Activated T-cell treated with anti-CD3 and anti-CD28 coated beads, Interleukin-2, amount 50 U/mL, for 24 hours (primary cell): ENCODE measurements at regions not wholly inside any gene's neighbourhood (a gene's known extent, or its start where the extent isn't known, plus 50 kb on each side); places are given as distances from the start of the nearest gene placed in this dataset.

Experiments
- DNase-seq: peaks from one replicate; pipeline ENCODE4 v3.0.0-alpha.2; 2020
- H3K27ac Mint-ChIP-seq: 2 replicates; pipeline ENCODE4 v1.8.0; 2020; ENCODE audit warnings: mild to moderate bottlenecking, mixed read lengths
- H3K27me3 Mint-ChIP-seq: 2 replicates; pipeline ENCODE4 v1.8.0; 2020; ENCODE audit warnings: mixed read lengths
- H3K36me3 Mint-ChIP-seq: 2 replicates; pipeline ENCODE4 v1.8.0; 2020; ENCODE audit warnings: low read depth, mixed read lengths
- H3K4me1 Mint-ChIP-seq: 2 replicates; pipeline ENCODE4 v1.8.0; 2020; ENCODE audit warnings: low read depth, mixed read lengths
- H3K4me3 Mint-ChIP-seq: 2 replicates; pipeline ENCODE4 v1.8.0; 2020; ENCODE audit warnings: mild to moderate bottlenecking, moderate library complexity, mixed read lengths
- H3K9me3 Mint-ChIP-seq: 2 replicates; pipeline ENCODE4 v1.8.0; 2020; ENCODE audit warnings: mixed read lengths

DNA sequence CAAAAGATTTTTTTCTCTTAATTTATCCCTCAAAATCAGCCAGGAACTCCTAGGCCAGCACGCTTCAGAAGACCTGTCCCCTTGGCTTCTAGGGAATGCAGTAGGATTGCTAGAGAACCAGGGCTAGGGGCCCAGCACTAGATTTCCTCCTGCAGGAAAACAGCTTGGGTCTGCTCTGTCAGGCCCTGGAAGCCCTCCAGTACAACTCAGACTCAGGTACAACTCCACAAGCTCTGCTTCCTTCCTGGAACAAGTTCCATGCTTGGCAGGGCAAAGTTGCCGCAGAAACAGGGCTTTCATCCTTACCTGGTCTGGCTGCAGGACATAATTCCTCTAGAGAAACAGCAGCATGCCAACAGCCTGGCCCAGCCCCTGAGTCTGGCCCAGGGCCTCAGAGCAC, 96.1 kb upstream of the CTNNB1 start:
- no peak overlapping the region for H3K4me3 Mint-ChIP-seq
- no peaks in the 10 kb centered on the region for H3K36me3 Mint-ChIP-seq
- no peaks in the 10 kb centered on the region for H3K27me3 Mint-ChIP-seq
- H3K27ac Mint-ChIP-seq, result no peak overlapping the region
- no peaks in the 10 kb centered on the region for H3K4me1 Mint-ChIP-seq
- no peaks in the 10 kb centered on the region for H3K9me3 Mint-ChIP-seq
- DNase-seq, result no peak

DNA sequence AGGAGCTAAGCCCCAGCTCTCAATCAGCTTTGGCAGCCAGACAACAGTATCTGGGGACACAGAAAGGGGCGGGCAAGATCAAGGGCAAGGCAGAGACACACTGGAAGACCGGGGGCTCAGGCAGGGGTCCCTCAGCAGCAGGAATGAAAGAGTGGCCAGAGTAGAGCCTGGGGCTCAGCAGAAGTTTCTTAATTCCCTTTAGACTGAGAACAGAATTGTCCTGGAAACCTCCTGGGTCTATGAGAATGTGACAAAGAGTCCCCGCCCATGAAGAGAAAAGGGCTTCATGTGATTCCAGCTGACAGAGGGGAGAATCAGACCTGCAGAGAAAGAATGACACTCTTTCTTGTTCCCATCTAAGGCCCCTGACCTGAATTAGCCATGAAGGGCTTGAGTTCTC, 95.2 kb upstream of the CTNNB1 start:
- H3K4me3 Mint-ChIP-seq, result no peak overlapping the region
- no peaks in the 10 kb centered on the region for H3K27me3 Mint-ChIP-seq
- H3K36me3 Mint-ChIP-seq, result no peaks in the 10 kb centered on the region
- no peaks in the 10 kb centered on the region for H3K4me1 Mint-ChIP-seq
- no peak for DNase-seq
- no peak overlapping the region for H3K27ac Mint-ChIP-seq
- no peaks in the 10 kb centered on the region for H3K9me3 Mint-ChIP-seq

DNA sequence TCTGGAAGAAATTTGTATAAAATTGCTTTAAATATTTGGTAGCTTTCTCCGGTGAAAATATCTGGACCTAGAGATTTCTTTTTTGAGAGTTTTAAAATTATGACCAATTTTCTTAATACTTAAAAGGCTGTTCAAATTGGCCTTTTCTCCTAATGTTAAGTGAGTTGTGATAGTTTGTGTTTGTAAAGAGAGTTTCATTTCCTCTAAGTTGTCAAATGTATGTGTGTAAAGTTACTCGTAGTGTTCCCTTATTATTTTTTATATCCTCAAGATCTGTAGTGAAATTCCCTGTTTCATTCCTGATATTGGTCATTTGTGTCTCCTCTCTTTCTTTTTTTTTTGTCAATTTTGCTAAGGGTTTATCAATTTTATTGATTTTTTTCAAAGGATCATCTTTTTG, 92.6 kb upstream of the CTNNB1 start:
- Mint-ChIP-seq H3K4me3 (no peak overlapping the region), H3K27ac (no peak overlapping the region), H3K9me3 (no peaks in the 10 kb centered on the region), H3K36me3 (no peaks in the 10 kb centered on the region), H3K27me3 (no peaks in the 10 kb centered on the region), H3K4me1 (no peaks in the 10 kb centered on the region)
- DNase-seq, result no peak

DNA sequence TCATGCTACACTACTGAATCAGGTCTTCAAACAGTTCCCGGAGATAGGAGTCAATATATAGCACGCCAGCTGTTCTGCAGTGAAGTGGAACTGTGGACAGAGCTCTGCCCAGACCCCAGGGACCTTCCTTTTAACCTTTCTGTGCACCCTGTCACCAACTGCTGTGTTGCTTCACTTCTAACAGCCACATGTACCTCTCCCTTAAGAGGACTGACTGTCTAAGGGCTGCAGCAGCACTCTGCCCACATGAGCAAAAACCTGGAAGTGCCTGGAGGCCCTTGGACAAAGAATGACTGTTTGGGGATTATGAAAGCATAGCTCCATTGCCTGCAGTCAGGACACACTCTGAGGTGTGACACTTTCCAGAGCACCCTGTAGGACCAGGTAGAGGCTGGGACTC, 88.3 kb upstream of the CTNNB1 start:
- DNase-seq, result no peak
- no peaks in the 10 kb centered on the region for H3K27me3 Mint-ChIP-seq
- H3K27ac Mint-ChIP-seq, result no peak overlapping the region
- no peaks in the 10 kb centered on the region for H3K9me3 Mint-ChIP-seq
- H3K4me3 Mint-ChIP-seq, result no peak overlapping the region
- no peaks in the 10 kb centered on the region for H3K4me1 Mint-ChIP-seq
- no peaks in the 10 kb centered on the region for H3K36me3 Mint-ChIP-seq

DNA sequence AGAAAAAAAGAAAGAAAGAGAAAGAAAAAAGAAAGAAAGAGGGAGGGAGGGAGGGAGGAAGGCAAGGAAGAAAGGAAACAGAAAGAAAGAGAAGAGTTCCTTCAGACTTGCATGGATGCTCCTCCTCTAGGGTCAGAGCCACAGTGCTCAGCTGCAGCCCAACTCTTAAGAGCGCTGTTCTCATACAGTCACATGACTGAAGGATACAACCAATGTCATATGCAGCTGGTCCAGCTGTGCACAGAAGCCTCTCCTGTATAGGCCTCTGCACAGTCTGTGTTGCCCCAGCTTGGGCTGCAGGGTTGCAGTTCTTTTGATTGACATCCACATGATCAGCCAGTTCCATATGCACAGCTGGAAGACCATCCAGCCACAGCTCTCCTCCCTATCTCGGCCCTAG, 86.8 kb upstream of the CTNNB1 start:
- Mint-ChIP-seq H3K27ac (no peak overlapping the region), H3K4me1 (peaks cover 12% of the 10 kb centered on the region), H3K4me3 (no peak overlapping the region), H3K27me3 (no peaks in the 10 kb centered on the region), H3K9me3 (no peaks in the 10 kb centered on the region), H3K36me3 (no peaks in the 10 kb centered on the region)
- DNase-seq, result no peak

DNA sequence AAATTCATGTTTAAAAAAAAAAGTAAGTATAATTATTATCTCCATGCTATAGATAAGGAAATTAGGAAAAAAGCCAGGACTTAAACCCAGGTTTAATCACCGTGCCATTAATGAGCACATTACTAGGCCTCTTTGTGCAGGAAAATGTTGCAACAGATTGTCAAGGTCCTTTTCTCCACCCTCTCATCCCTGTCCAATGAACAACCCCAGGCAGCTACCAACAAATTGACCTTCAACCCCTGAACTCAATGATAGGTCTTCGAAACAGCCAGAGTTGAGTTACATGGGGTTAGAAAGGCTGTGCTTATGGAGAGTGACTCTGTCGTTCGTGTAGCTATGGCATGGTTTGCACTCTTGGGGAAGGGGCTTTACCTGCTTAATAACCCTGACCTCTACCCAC, 84.2 kb upstream of the CTNNB1 start:
- Mint-ChIP-seq H3K36me3 (no peaks in the 10 kb centered on the region), H3K9me3 (no peaks in the 10 kb centered on the region), H3K27me3 (no peaks in the 10 kb centered on the region), H3K27ac (no peak overlapping the region), H3K4me1 (peaks cover 31% of the 10 kb centered on the region), H3K4me3 (no peak overlapping the region)
- no peak for DNase-seq

DNA sequence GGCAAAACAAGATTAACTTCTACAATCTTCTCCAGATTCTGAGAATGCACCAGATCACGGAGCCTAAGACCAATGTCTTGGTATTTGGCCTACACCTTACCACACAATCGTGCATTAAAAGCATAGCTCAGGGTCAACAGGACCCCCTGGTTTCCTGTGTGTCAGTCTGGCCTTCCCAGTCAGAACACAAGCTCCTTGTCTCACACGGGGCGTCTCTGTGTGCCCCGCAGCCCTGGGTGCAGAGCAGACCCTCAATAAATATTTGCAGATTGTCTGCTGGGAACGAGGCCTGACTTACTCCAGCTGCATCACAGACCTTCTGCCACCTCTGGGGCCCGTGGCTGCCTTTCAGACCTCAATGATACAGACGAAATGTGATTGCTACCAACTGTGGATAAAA, 82.5 kb upstream of the CTNNB1 start:
- H3K4me3 Mint-ChIP-seq, result no peak overlapping the region
- no peak for DNase-seq
- H3K9me3 Mint-ChIP-seq, result no peaks in the 10 kb centered on the region
- no peaks in the 10 kb centered on the region for H3K36me3 Mint-ChIP-seq
- H3K27ac Mint-ChIP-seq, result peak overlapping the region; percentile 87
- no peaks in the 10 kb centered on the region for H3K27me3 Mint-ChIP-seq
- H3K4me1 Mint-ChIP-seq, result peaks cover 31% of the 10 kb centered on the region

DNA sequence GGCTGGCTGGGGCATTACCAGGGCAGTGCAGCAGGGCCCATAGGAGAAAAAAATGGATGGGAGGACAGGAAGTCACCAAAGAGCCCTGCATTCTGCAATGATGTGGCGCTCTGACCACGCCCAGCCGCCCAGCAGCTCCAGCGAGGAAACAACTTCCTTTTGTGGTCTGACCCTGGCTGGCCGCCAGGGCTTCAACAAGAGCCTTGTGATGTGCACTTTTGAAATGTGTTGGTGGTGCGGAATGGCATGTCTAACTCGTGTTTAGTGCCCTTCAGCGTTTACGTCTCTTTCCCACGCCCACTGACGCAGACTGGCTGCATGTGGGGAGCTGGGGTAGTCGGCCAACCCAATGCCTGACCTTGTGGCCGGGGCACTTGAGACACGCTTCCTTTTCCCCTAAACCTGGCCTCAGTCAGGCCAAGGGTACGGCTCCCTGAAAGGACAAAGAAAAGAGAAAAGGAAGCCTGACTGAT, 81.9 kb upstream of the CTNNB1 start:
- DNase-seq, result peak; percentile 85
- H3K4me1 Mint-ChIP-seq, result peaks cover 31% of the 10 kb centered on the region
- H3K4me3 Mint-ChIP-seq, result no peak overlapping the region
- H3K9me3 Mint-ChIP-seq, result no peaks in the 10 kb centered on the region
- no peaks in the 10 kb centered on the region for H3K27me3 Mint-ChIP-seq
- peak overlapping the region; percentile 87 for H3K27ac Mint-ChIP-seq
- no peaks in the 10 kb centered on the region for H3K36me3 Mint-ChIP-seq

DNA sequence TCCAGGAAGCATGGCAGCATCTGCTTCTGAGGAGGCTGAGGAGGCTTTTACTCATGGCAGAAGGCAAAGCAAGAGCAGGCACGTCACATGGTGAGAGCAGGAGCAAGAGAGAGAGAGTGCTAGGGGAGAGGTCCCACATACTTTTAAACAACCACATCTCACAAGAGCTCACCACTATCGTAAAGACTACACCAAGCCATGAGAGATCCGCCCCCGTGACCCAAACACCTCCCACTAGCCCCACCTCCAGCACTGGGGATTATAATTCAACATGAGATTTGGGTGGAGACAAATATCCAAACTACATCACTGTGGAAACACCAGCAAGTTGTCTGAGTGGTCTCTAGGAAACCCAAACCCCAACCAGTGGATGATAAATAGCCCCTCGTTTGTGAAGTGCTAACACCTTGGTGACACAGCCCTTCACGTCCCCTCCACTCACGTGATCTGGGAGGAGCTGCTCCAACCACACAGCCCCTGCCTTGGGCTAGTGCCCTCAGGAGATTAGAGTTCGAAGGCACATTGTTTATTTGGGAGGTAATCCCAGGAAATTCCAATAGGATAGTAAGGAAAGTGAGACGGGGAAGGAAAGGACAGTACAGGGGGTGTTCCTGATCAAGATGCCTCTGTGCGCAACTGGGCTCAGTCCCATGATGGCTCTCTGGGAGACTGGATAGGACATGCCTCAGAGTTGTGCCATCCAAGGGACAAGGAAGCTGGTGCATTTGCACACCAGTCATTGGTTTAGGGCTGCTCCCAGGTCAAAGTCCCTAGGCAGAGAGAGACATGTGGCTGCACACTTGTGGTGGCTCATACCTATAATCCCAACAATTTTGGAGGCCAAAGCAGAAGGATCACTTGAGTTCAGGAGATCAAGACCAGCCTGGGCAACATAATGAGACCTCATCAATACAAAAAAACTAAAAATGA, 80.6 kb upstream of the CTNNB1 start:
- no peaks in the 10 kb centered on the region for H3K27me3 Mint-ChIP-seq
- H3K36me3 Mint-ChIP-seq, result no peaks in the 10 kb centered on the region
- H3K4me3 Mint-ChIP-seq, result no peak overlapping the region
- H3K4me1 Mint-ChIP-seq, result peaks cover 31% of the 10 kb centered on the region
- no peaks in the 10 kb centered on the region for H3K9me3 Mint-ChIP-seq
- peak overlapping the region; percentile 87 for H3K27ac Mint-ChIP-seq
- no peak for DNase-seq

DNA sequence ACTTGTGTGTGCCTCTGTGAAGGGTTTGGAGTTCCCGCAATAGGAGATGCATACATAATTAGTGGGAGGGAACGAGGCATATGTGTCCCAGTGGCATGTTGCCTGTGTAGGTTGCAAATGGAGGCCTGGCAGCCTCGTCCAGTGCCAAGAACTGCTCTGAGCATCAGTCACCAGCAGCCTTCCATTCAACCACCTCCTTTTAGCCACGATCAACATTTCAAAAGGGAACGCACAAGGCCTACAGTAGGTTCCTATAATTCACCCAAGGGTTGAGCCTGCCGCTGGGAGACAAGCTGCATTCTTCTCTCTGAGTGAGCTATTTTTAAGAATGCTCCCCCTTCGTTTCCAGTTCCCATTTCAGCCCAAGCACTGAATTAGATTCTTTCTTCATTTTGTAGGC, 78.8 kb upstream of the CTNNB1 start:
- H3K27ac Mint-ChIP-seq, result no peak overlapping the region
- peaks cover 6% of the 10 kb centered on the region for H3K9me3 Mint-ChIP-seq
- H3K27me3 Mint-ChIP-seq, result peaks cover 5% of the 10 kb centered on the region
- DNase-seq, result no peak
- no peak overlapping the region for H3K4me3 Mint-ChIP-seq
- H3K36me3 Mint-ChIP-seq, result no peaks in the 10 kb centered on the region
- peaks cover 31% of the 10 kb centered on the region for H3K4me1 Mint-ChIP-seq

DNA sequence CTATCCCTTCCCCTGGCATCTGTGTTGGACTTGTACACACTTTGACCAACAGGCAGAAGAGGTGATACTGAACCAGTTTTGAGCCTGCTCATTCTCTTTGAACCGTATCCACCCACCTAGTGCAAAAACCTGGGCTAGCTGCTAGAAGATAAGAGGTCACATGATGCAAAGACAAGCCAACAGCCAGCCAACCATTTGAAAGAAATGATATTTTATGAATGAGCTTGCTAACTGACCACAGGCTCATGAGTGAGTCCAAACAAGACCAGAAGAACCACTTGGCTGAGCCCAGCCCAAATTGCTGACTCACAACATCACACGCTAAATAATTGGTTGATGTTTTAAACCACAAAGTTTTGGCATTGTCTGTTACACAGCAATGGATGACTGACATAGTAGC, 74.0 kb upstream of the CTNNB1 start:
- no peaks in the 10 kb centered on the region for H3K4me1 Mint-ChIP-seq
- no peak for DNase-seq
- peaks cover 10% of the 10 kb centered on the region for H3K27me3 Mint-ChIP-seq
- no peak overlapping the region for H3K27ac Mint-ChIP-seq
- peaks cover 2% of the 10 kb centered on the region for H3K36me3 Mint-ChIP-seq
- H3K9me3 Mint-ChIP-seq, result peaks cover 16% of the 10 kb centered on the region
- no peak overlapping the region for H3K4me3 Mint-ChIP-seq

DNA sequence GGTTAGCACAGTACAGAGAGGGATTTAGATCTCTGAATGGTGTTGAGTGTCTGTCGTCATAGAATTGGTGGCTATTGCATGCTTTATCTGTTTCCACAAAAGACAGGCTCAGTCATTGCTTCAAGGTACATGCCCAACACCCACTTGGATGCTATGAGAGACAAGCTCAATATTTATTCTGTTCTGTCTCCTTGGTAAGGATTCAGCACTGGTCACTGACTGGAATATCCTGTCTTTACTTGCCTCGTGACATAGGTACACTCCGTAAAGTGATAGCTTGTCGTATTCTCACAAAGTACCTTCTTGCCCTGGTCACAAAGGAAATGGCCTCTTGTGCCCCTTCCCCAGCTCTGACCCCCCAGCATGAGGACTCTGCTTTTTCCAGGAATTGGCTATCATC, 72.8 kb upstream of the CTNNB1 start:
- H3K4me3 Mint-ChIP-seq, result no peak overlapping the region
- no peak for DNase-seq
- H3K27me3 Mint-ChIP-seq, result peaks cover 10% of the 10 kb centered on the region
- peaks cover 18% of the 10 kb centered on the region for H3K9me3 Mint-ChIP-seq
- H3K4me1 Mint-ChIP-seq, result no peaks in the 10 kb centered on the region
- peaks cover 2% of the 10 kb centered on the region for H3K36me3 Mint-ChIP-seq
- no peak overlapping the region for H3K27ac Mint-ChIP-seq

DNA sequence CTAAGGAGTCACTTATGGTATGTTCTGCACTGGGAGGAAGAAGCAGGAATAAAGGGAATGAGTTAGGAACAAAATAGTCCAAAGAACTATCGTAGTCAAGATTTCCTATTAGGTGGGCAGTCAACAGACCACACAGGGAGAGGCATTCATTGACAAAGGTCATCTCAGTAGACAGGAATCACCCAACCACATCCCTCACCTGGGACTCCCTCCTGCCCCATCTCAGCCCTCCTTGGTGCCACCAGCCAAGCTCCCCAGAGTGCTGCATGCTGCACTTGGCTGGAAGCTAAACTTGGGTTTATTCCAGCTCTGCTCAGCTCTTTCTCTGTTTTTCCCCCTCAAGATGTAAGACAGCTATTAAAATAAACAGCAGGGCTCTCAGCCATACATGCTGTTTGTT, 72.3 kb upstream of the CTNNB1 start:
- peaks cover 10% of the 10 kb centered on the region for H3K27me3 Mint-ChIP-seq
- peaks cover 2% of the 10 kb centered on the region for H3K36me3 Mint-ChIP-seq

DNA sequence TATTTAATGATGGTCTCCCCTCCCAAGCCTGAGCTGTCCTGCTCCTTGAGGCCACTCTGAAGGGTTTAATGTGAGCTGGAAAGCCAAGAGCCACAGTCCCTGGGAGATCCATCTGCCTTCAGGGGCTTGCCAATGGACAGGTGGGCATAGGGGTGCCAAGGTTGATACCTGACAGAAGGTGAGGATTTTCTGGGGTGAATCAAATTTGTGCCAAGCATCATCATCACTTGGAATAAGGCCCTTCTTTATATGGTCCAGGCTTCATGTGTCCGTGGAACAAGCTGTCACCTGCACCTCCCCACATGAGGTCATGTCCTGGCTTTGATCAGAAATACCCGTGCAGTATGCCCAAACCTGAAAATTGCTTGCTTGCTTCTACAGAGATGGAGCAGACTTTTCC, 71.9 kb upstream of the CTNNB1 start:
- Mint-ChIP-seq H3K27ac (no peak overlapping the region), H3K4me1 (no peaks in the 10 kb centered on the region)
- no peak for DNase-seq

More for the DNA sequence above, 72.3 kb upstream of the CTNNB1 start:
- Mint-ChIP-seq H3K4me1 (no peaks in the 10 kb centered on the region), H3K27ac (no peak overlapping the region), H3K4me3 (no peak overlapping the region), H3K9me3 (peaks cover 18% of the 10 kb centered on the region)
- no peak for DNase-seq

DNA sequence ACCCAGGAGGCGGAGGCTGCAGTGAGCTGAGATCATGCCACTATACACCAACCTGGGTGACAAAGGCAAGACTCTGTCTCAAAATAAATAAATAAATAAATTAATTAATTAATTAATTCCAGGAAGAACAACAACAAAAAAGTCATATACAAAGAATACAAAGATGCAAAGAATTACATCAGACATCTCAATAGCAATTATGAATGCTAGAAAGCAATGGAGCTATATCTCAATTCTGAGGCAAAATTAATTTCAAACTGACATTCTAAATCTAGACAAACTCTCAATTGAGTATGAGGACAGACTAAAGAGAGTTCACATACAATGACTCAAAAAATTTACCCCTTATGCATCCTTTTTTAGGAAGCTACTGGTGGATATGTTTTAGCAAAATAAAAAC, 69.6 kb upstream of the CTNNB1 start:
- Mint-ChIP-seq H3K9me3 (peaks cover 18% of the 10 kb centered on the region), H3K36me3 (peaks cover 2% of the 10 kb centered on the region), H3K4me3 (no peak overlapping the region), H3K27me3 (peaks cover 10% of the 10 kb centered on the region), H3K27ac (no peak overlapping the region), H3K4me1 (no peaks in the 10 kb centered on the region)
- no peak for DNase-seq

More for the DNA sequence above, 71.9 kb upstream of the CTNNB1 start:
- no peak overlapping the region for H3K4me3 Mint-ChIP-seq
- peaks cover 18% of the 10 kb centered on the region for H3K9me3 Mint-ChIP-seq
- H3K36me3 Mint-ChIP-seq, result peaks cover 2% of the 10 kb centered on the region
- peaks cover 10% of the 10 kb centered on the region for H3K27me3 Mint-ChIP-seq
